HG03060 (cell line): ENCODE measurements at regions not wholly inside any gene's neighbourhood (a gene's known extent, or its start where the extent isn't known, plus 50 kb on each side); places are given as distances from the start of the nearest gene placed in this dataset.
"Not testable (repeated sequence)": the region's sequence is repeated elsewhere in the genome, so short reads cannot be mapped to it uniquely, and the experiment has no call there.

Source experiments
- ATAC-seq: cut with Tn5 transposase; IDR thresholded peaks from one replicate; pipeline ENCODE4 v1.9.1; 2021; ENCODE audit warnings: low read depth, moderate number of reproducible peaks; ENCODE audit not compliant: unreplicated experiment

DNA sequence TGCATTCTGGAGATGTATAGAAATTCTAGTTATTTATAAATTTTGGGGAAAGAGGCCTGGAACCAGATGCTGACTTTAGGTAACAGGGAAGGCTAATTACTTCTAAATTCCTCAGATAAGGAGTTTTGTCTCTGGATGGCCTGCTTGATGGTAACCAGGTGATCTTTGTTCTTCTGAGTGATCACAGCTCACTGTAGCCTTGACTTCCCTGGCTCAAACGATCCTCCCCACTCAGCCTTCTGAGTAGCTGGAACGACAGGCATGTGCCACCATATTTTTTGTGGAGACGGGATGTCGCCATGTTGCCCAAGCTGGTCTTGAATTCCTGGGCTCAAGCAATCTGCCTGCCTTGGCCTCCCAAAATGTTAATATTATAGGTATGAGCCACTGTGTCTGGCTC is 54.4 kb upstream of the MSH6 start:
- ATAC-seq = no peak

DNA sequence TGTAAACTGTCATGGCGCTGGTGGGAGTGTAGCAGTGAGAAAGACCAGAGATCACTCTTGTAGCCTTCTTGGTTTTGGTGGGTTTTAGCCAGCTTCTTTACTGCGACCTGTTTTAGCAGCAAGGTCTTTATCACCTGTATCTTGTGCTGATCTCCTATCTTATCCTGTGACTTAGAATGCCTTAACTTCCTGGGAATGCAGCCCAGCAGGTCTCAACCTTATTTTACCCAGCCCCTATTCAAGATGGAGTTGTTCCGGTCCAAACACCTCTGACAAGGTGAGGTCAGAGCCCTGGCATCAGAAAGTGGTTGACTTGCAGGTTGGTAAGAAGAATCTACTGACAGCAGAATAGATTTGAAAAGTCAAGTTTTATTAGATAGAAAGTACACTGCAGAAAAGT is 55.0 kb upstream of the MSH6 start:
- ATAC-seq = no peak

GRCh38 chr2:47726978-47727377 is 56.0 kb upstream of the MSH6 start:
- not testable (repeated sequence) for ATAC-seq

- ATAC-seq = no peak
Observed at GRCh38 chr2:47725808-47726207, 57.1 kb upstream of the MSH6 start.

- peak; percentile 87 for ATAC-seq
Observed at GRCh38 chr2:47724221-47724981, 58.5 kb upstream of the MSH6 start.

DNA sequence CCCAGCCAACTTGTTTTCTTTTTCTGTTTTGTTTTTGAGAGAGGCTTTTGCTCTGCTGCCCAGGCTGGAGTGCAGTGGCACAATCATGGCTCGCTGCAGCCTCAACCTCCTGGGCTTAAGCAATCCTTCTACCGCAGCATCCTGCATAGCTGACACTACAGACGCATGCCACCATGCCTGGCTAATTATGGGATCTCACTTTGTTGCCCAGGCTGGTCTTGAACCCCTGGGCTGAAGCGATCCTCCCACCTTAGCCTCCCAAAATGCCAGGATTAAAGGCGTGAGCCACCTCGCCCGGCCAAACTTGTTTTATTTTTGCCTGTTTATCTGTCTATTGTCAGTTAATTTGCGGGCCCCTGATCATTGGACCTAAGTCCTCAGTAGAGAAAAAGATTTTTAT is 61.6 kb upstream of the MSH6 start:
- no peak for ATAC-seq

DNA sequence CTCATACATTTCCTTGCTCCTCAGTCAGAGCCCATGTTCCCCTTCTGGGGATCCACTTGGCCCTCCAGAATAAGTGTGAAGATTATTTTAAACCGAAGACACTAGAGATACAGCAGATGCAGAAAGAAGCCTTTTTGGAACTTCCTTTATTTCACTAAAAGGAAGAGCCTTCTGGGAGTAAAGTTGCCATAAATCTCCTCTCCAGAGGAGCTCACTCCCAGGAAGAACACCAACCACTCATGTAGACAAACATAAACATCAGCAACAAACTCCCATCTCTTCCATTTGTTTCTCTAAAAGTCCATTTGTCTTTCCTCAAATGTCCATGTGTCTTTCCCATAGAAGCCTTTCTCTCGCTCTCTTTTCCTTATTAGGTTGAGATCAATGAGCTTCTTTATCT is 62.4 kb upstream of the MSH6 start:
- no peak for ATAC-seq

DNA sequence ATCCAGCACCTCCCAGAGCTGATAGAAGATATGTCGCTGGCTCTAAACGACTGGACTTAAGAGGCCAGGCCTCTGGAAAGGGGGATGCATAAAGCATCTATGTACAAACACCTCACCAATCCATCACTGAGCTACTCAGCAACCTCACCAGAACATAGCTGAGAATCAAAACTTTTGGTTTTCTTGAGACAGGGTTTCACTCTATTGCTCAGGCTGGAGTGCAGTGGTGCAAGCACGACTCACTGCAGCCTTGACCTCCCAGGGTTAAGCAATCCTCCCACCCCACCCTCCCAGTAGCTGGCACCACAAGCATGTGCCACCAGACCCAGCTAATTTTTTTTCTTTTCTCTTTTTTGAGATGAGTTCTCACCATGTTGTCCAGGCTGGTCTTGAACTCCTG is 62.9 kb upstream of the MSH6 start:
- ATAC-seq = no peak

GRCh38 chr2:47719099-47719498 is 63.8 kb upstream of the MSH6 start:
- ATAC-seq = peak; percentile 71

GRCh38 chr2:47716307-47716706 is 66.6 kb upstream of the MSH6 start:
- not testable (repeated sequence) for ATAC-seq

- ATAC-seq = no peak
Observed at GRCh38 chr2:47715552-47715951, 67.4 kb upstream of the MSH6 start.

DNA sequence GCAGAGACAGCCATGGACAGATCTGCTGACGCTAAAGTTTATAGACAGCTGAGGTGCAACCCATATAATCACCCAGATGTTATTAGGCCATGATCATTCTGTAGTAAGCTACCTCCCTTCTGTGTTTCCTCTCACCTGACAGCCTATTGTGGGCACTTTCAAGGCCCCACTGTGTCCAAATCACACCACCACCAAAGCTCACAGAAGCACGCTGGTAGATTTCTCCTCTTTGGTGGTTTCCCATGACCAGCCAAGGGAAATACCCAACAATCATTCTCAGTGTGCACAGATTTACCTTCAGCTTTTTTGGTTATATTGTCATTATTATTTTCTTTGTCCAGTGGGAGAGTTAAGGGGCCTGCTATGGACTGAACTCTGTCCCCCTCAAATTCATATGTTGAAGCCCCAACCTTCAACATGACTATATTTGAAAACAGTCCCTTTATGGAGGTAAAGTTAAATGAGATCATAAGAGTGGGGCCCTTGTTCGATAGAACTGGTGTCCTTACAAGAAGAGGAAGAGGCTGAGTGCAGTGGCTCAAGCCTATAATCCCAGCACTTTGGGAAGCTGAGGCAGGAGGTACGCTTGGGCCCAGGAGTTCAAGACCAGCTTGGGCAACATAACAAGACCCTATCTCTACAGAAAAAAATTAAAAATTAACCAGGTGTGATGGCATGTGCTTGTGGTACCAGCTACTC is 74.0 kb upstream of the MSH6 start:
- no peak for ATAC-seq

DNA sequence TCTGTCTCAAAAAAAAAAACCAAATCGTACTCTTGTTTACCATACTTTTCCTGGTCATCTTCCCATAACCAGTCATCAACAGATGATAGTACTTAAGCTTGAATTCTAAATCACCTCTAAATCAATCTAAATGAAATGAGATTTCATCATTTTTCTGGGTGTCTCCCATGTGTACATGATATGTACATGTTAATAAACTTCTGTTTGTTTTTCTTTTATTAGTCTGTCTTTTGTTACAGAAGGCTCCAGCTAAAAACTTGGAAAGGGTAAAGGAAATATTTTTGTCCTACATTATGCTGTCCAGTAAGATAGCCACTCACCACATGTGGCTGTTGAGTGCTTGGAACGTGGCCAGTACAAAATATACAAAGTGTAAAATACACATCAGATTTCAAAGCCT is 78.7 kb upstream of the MSH6 start:
- ATAC-seq = no peak

GRCh38 chr2:47699533-47700215 is 83.3 kb upstream of the MSH6 start:
- ATAC-seq = no peak

- not testable (repeated sequence) for ATAC-seq
Observed at GRCh38 chr2:47698436-47698972, 84.4 kb upstream of the MSH6 start.

DNA sequence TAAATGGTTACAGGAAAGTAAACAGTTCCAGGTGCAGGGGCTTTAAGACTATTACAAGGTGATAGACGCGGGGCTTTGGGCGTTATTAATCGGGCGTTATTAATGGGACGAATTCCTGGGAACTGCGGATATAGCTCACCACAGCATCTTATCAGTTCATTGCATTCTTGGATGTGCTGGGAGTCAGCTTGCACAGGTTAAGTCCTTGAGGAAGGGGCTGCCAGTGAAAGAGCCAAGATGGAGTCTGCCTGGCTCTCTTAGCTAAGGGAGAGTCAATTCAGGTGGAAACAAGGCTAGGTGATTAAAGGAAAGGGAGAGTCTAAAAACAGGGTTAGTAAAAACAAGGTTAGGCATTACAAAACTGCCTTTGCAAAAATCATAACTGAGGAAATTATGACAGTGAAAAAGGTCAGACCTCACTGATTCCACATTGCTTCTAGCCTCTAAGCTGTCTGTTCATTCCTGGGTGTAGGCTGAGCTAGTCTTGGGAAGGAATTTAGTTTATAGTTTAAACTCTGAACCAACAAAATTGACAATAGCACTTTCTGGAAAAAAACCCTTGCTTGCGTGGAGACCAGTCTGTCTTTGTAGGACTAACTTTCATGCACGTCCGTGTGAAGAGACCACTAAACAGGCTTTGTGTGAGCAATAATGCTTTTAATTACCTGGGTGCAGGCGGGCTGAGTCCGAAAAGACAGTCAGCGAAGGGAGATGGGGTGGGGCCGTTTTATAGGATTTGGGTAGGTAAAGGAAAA is 85.1 kb upstream of the MSH6 start:
- ATAC-seq = not testable (repeated sequence)

GRCh38 chr2:47697000-47697601 is 85.8 kb upstream of the MSH6 start:
- ATAC-seq = no peak

DNA sequence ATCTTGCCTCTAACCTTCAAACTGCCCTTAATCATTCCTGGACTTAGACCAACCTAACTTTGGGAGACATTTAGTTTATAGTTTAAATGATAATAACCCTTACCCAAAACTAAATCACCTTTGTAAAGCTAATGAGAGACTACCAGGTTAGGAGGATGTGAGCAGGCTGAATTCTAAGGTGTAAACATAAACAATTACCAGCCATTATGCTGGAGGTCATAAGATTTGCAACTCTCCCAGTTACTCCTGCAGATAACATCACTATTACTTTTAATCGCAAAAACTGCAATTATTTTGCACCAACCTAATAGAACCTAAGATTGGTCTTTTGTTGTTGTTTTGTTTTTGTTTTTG is 86.5 kb upstream of the MSH6 start:
- ATAC-seq = no peak

- no peak for ATAC-seq
Observed at GRCh38 chr2:47695800-47696477, 87.0 kb upstream of the MSH6 start.

GRCh38 chr2:47694451-47694850 is 88.5 kb upstream of the MSH6 start:
- not testable (repeated sequence) for ATAC-seq
